ENCODE measurements at regions not wholly inside any gene's neighbourhood (a gene's known extent, or its start where the extent isn't known, plus 50 kb on each side); places are given as distances from the start of the nearest gene placed in this dataset.

GRCh38 chr15:61404567-61404966 is 175.5 kb upstream of the RORA start:
- 45% methylated on average over 2 of the region's 2 CpGs for WGBS (ENCODE audit: insufficient coverage, insufficient replicate concordance, low lambda C conversion rate, missing lambda C conversion rate)
- in situ Hi-C loops (cut with MboI) (no loop called here), intact Hi-C loops (cut with micrococcal nuclease; ENCODE audit: unreplicated experiment) (no loop called here)
- DNase-seq (ENCODE audit: low read depth, low spot score) = no peak
- RAD21 ChIA-PET (ENCODE audit: unreplicated experiment) = no interaction called here
- Histone ChIP-seq H3K9ac (ENCODE audit: control insufficient read depth, insufficient read depth, low read length) (no peak overlapping the region), H2AFZ (ENCODE audit: control insufficient read depth, low read depth, low read length) (no peak overlapping the region), H3K36me3 (ENCODE audit: control insufficient read depth in 2 of 2, insufficient read depth in 2 of 2, low read length in 1 of 2) (no peaks in the 10 kb centered on the region), H3K79me2 (ENCODE audit: control insufficient read depth, insufficient read depth, low read length) (no peaks in the 10 kb centered on the region), H3K4me1 (ENCODE audit: control insufficient read depth, insufficient read depth, low read length) (no peaks in the 10 kb centered on the region), H3K27ac (ENCODE audit: control insufficient read depth, insufficient read depth) (no peak overlapping the region), H3K9me3 (replicated peaks; ENCODE audit: control insufficient read depth, insufficient read depth, low read length) (no peaks in the 10 kb centered on the region), H3K4me2 (ENCODE audit: control insufficient read depth, insufficient read depth) (no peak overlapping the region), H3K4me3 (no peak overlapping the region), H3K27me3 (replicated peaks in 1 of 2; ENCODE audit: control insufficient read depth in 2 of 2, insufficient read depth in 2 of 2, low read length in 1 of 2) (no peaks in the 10 kb centered on the region; a peak in 1 of 4 replicates), H4K20me1 (ENCODE audit: control insufficient read depth, insufficient read depth) (no peaks in the 10 kb centered on the region)
- BruUV-seq (replicated peaks) = no TSS peak
- SMC1A ChIA-PET (ENCODE audit: uncharacterized antibody, unreplicated experiment) = interaction anchor here (1.0 kb wide), 1 partner anchor 40 kb away, joined by 3 read pairs; no protein-coding TSS in a partner anchor
- ATAC-seq = no peak
- TF ChIP-seq CREM (IDR thresholded peaks at IDR 0.05; ENCODE audit: low read depth) (no peak), ZNF592 (IDR thresholded peaks at IDR 0.05) (no peak), ELK1 (IDR thresholded peaks at IDR 0.05; ENCODE audit: low read depth, low read length) (no peak), BCLAF1 (IDR thresholded peaks at IDR 0.05) (no peak), IRF3 (IDR thresholded peaks at IDR 0.05) (no peak)
- CTCF ChIA-PET = no interaction called here
- POLR2A ChIA-PET = no interaction called here
- no peak for FAIRE-seq
